Stimulated activated CD4-positive, alpha-beta T cell treated with anti-CD3 and anti-CD28 coated beads, TNF-alpha, amount 100 ng/mL, for 1 hour (primary cell): ENCODE measurements at regions not wholly inside any gene's neighbourhood (a gene's known extent, or its start where the extent isn't known, plus 50 kb on each side); places are given as distances from the start of the nearest gene placed in this dataset.

ENCODE experiments used
- DNase-seq, 3 donors: peaks; one replicate each; pipeline ENCODE4 v3.0.0-alpha.2; 2020; ENCODE audit warnings: low read depth in 3 of 3, low spot score in 1 of 3

GRCh38 chr18:78399992-78400503, 579.6 kb upstream of the SALL3 start:
- no peak for DNase-seq

GRCh38 chr18:78402440-78402839, 577.2 kb upstream of the SALL3 start:
- no peak for DNase-seq

- no peak for DNase-seq
Observed at GRCh38 chr18:78402966-78403365, 576.7 kb upstream of the SALL3 start.

- no peak for DNase-seq
Observed at GRCh38 chr18:78403371-78403770, 576.2 kb upstream of the SALL3 start.

GRCh38 chr18:78405763-78406162, 573.9 kb upstream of the SALL3 start:
- DNase-seq = no peak

GRCh38 chr18:78406743-78407465, 572.7 kb upstream of the SALL3 start:
- DNase-seq = no peak

GRCh38 chr18:78407466-78407844, 572.2 kb upstream of the SALL3 start:
- DNase-seq = no peak

GRCh38 chr18:78408623-78409022, 571.0 kb upstream of the SALL3 start:
- no peak for DNase-seq

GRCh38 chr18:78410094-78410786, 569.4 kb upstream of the SALL3 start:
- DNase-seq = no peak

GRCh38 chr18:78411539-78411938, 568.1 kb upstream of the SALL3 start:
- no peak for DNase-seq

GRCh38 chr18:78414302-78414701, 565.3 kb upstream of the SALL3 start:
- no peak for DNase-seq

- no peak for DNase-seq
Observed at GRCh38 chr18:78416853-78417252, 562.8 kb upstream of the SALL3 start.

GRCh38 chr18:78418379-78418778, 561.2 kb upstream of the SALL3 start:
- no peak for DNase-seq

DNA sequence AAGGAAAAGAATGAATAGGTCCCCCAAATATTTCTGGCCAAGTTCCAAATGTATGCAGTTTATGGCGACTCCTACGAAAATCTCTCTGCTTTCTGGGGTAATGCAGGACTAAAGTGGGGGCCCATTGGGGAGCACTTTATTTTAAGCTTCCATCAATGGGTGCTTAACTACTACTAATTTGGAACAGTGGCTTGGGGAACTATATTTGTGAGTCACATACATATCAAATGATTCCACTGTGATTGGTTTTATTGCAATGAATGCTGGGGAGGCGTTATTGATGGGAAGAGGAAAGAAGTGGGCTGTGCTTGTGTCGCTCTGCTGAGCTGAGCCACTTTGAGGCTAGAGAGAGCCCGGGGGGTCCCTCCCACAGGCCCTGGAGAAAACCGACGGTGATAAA, 560.4 kb upstream of the SALL3 start:
- DNase-seq = no peak

GRCh38 chr18:78420116-78420515, 559.5 kb upstream of the SALL3 start:
- no peak for DNase-seq

GRCh38 chr18:78421392-78421791, 558.2 kb upstream of the SALL3 start:
- DNase-seq = no peak

- DNase-seq = no peak
Observed at GRCh38 chr18:78422336-78422735, 557.3 kb upstream of the SALL3 start.

- DNase-seq = no peak
Observed at GRCh38 chr18:78423811-78424210, 555.8 kb upstream of the SALL3 start.

DNA sequence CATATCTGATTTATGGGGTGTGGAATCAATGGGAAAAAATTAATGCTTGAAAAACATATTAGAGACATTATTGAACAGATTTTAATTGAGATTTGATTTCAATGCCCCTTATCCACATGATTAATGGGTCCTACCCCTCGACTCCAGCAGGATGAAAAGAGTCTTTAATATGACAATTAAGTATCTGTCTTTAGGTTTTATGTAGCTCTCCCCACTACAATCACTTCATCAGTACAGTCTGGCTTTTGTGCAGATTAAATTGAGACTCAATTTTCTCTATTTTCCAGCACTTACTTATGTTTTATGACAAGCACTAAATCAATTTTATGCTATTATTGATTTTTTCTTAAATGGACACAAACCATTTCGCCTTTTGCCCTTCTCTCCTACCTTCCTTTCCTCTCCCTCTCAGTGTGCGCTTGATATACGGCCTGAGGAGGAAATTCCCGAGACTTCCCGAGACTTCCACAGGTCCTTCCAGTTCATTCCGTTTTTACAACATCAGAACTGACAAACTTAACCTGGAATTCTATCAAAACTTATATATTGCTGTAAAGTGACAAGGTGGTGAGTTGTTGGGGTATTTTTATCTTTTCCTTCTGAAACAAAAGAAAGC, 555.1 kb upstream of the SALL3 start:
- DNase-seq = no peak

DNA sequence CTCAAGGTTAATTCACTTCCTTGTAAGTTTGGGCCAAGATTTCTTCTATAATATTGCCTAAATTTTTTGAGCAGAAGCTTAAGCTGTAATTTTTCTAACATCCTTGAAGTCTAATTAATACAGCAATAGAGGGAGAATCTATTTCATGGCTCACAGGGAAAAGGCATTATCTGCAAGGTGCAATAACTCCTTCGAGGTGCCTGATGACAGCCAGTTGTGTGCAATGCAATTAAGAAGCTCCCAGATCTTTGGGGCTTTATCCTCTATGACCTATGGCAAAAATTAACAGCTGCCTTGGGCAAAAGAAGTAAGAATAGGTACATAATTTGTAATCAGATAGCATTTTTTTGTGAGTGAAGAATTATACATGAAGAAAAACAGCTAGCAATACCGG, 554.6 kb upstream of the SALL3 start:
- DNase-seq = no peak

DNA sequence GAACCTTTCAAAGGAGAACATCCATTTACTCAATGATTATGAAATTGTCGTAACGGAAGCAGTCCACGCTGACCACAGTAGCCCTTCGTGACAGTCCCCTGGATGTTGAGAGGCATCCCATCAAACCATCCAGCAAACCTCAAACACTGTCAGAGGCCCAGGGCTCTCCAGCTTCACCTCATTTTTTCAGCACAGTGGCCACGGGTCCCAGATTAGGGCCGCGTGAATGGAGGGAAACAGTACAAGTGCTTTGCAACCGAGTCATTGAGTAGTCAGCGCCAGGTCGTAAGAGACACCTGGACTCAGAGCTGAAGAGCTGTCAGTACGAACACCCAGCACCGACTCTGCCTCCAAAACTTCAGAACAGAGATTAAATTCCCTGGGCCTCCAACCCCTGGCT, 552.5 kb upstream of the SALL3 start:
- no peak for DNase-seq
